ENCODE measurements at regions not wholly inside any gene's neighbourhood (a gene's known extent, or its start where the extent isn't known, plus 50 kb on each side); places are given as distances from the start of the nearest gene placed in this dataset.
"Not testable (repeated sequence)": the region's sequence is repeated elsewhere in the genome, so short reads cannot be mapped to it uniquely, and the experiment has no call there.

DNA sequence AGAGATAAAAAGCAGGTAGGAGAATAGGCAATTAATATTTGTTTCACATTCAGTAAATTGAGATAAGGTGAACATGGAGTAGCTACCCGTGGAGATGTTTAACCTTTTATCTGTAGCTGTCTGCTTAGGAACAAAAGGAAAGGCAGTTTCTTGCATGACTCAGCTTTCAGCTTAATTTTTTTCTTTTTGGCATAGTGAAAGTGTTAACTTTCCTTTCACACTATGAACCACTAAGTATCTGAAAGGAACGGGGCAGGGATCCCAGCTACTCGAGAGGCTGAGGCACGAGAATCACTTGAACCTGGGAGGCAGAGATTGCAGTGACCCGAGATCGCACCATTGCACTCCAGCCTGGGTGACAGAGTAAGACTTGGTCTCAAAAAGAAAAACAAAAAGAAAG is 176.0 kb downstream of the LACC1 start:
- not testable (repeated sequence) for DNase-seq (ENCODE audit: low read depth)

DNA sequence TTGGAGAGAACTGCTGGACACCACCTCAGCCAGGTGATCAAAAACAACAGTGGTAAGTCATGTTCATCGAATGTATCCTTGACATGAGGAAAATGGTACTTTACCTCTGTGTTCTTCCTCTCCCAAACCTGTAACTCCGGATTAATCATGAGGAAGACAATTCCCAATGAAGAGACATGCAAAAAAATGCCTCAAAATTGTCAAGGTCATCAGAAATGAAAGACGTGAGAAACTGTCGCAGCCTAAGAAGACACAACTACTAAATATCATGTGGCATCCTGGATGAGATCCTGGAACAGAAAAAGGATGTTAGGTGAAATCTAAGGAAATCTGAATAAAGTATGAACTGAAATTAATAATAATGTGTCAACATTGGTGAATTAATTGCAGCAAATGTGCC is 178.4 kb downstream of the LACC1 start:
- DNase-seq (ENCODE audit: low read depth) = no peak

DNA sequence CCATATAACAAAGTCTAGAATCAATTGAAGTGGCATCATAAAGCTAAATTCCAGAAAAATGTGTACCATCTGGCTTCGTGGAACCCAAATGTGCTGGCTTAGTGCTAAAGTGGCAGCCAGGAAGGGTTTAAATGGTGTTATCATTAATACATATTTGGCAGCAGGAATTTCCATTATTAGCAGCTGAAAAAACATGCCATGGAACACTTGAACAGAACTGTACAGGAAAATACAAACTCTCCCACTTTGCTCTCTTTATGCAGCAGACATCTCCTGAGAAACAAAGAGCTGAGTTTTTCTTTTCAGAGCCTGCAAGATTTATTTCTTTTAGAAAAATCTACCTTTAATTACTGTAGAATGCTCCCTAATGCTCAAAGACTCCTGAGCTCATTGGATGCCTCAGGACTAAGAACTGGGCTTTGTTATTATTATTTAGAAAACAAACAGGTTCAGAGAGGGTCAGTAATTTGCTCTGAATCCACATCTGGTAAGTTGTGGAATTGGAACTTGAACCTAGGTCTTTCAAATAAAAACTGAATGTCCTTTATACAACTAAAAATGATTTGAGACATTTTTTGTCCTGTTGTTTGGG is 179.0 kb downstream of the LACC1 start:
- no peak for DNase-seq (ENCODE audit: low read depth)

GRCh38 chr13:44061876-44062275 is 182.2 kb downstream of the LACC1 start:
- DNase-seq (ENCODE audit: low read depth) = no peak

GRCh38 chr13:44063467-44063866 is 183.8 kb downstream of the LACC1 start:
- DNase-seq (ENCODE audit: low read depth) = no peak

GRCh38 chr13:44063881-44064280 is 184.2 kb downstream of the LACC1 start:
- DNase-seq (ENCODE audit: low read depth) = no peak

DNA sequence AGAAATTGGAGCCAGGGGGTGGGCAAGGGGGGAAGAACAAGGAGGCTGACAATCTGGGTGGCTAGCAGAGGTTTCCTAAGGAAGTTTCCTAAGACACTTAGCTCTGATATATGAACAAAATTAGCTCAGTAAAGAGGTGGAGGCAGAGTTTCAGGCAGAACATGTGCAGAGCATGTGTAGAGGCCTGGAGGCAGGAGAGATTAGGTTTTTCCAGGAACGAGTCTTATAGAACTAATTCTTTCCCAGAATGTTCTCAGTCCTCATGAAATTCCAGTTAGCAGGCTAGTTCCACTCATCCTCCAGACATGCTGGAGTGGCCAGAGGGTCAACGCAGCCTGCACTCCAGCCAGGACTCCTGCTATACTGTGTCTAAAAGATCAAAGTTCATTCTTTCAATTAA is 184.7 kb downstream of the LACC1 start:
- no peak for DNase-seq (ENCODE audit: low read depth)

- DNase-seq (ENCODE audit: low read depth) = no peak
Measured at GRCh38 chr13:44068169-44068568, 188.5 kb downstream of the LACC1 start.

DNA sequence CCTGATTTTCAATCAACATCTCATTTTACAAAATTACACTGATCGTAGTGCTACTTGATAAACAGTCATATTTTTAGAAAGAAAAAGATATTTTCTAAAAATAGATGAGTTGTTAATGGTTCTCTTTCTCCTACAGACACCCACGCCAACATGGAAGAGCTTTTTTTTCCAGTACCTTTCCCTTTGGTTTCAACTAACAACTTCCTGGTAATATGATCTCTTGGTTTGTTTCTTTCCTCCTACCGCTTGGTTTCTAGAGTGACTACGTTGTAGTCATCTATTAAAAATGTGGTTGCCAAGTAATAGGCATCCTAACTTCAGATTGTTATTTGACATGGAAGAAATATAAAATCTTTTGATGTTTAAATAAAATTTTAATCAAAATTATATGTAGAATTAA is 189.0 kb downstream of the LACC1 start:
- DNase-seq (ENCODE audit: low read depth) = no peak

- no peak for DNase-seq (ENCODE audit: low read depth)
Measured at GRCh38 chr13:44072536-44072935, 192.8 kb downstream of the LACC1 start.

DNA sequence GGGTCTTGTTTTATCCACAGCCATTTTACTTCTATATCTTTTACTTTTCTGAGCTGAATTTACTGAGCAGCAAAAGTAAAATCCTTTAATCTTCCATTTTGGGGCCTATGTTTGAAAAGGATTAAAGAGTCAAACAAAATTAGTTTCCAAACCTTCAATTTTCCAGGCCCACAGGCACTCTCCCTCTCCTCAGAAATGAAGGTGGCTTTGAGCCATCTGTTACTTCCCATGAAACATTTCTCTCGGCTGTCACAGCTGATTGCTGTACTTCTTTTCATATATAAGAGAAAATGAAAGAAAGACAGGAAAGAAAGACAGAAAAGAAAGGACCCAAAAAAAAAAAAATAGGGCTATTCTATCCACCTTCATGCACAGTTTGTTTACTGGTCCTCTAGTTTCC is 194.9 kb downstream of the LACC1 start:
- no peak for DNase-seq (ENCODE audit: low read depth)

- DNase-seq (ENCODE audit: low read depth) = no peak
Measured at GRCh38 chr13:44075113-44075512, 195.4 kb downstream of the LACC1 start.

GRCh38 chr13:44078806-44079376 is 199.2 kb downstream of the LACC1 start:
- DNase-seq (ENCODE audit: low read depth) = no peak

- DNase-seq (ENCODE audit: low read depth) = no peak
Measured at GRCh38 chr13:44079413-44080205, 199.9 kb downstream of the LACC1 start.

- DNase-seq (ENCODE audit: low read depth) = no peak
Measured at GRCh38 chr13:44084146-44084545, 204.4 kb downstream of the LACC1 start.

DNA sequence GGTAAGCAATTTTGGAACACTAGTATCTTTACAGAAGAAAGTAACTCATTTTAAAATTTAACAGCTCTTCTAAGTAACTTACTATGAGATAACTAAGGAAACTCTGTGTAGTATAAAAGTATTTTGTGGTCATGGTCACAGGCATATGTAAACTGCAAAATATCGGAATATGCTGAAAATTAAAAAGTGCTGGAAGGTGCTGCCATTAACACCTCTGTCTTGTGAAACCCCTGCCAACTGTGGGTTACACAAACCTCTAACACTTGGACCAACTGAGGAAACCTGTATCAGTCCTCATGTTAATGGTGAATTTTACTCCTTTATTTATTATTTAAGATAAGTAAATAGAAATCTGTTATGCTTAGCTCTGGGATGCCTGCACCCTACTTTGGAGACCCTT is 206.7 kb downstream of the LACC1 start:
- DNase-seq (ENCODE audit: low read depth) = no peak

DNA sequence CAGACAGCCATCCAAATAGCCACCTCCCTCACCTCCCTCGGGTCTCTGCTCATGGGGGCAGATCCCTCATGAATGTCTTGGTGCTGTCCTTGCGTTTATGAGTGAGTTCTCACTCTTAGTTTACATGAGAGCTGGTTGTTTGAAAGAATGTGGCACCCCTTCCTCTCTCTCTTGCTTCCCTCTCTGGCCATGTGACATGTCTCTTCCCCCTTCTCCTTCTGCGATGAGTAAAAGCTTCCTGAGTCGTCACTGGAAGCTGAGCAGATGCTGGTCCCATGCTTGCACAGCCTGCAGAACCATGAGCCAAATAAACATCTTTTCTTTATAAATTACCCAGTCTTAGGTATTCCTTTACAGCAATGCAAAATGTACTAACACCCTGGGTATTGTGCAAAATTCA is 208.7 kb downstream of the LACC1 start:
- DNase-seq (ENCODE audit: low read depth) = no peak

DNA sequence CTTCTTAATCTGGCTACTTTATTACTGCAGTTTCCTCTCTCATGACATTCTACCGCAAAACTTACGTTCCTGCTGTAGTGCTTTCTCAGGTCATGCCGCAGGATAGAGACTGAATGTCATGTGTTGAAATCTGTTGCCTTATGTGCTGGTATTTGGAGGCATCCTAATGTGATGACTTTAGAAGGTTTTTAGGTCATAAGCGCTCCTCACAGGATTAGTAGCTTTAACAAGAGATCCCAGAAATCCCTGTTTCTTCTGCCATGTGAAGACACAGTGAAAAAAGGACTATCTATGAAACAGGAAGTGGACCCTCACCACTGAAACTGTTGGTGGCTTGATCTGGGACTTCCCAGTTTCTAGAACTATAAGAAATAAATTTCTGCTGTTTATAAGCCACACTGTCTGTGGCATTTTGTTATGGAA is 209.3 kb downstream of the LACC1 start:
- DNase-seq (ENCODE audit: low read depth) = no peak

DNA sequence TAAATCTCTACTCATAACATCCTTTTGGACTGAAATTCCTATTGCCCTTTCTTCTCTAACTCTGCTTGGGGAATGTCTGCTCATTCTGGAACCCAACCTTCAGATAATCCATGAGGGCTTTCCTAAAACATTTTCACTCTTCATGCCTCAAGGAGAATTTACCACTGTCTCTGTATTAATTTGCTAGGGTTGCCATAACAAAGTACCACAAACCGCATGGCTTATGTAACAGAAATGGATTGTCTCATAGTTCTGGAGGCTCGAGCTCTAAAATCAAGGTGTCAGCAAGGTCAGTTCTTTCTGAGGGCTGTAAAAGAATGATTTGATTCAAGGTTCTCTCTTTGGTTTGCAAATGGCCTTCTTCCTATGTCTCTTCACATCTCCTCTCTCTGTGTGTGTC is 209.7 kb downstream of the LACC1 start:
- no peak for DNase-seq (ENCODE audit: low read depth)

DNA sequence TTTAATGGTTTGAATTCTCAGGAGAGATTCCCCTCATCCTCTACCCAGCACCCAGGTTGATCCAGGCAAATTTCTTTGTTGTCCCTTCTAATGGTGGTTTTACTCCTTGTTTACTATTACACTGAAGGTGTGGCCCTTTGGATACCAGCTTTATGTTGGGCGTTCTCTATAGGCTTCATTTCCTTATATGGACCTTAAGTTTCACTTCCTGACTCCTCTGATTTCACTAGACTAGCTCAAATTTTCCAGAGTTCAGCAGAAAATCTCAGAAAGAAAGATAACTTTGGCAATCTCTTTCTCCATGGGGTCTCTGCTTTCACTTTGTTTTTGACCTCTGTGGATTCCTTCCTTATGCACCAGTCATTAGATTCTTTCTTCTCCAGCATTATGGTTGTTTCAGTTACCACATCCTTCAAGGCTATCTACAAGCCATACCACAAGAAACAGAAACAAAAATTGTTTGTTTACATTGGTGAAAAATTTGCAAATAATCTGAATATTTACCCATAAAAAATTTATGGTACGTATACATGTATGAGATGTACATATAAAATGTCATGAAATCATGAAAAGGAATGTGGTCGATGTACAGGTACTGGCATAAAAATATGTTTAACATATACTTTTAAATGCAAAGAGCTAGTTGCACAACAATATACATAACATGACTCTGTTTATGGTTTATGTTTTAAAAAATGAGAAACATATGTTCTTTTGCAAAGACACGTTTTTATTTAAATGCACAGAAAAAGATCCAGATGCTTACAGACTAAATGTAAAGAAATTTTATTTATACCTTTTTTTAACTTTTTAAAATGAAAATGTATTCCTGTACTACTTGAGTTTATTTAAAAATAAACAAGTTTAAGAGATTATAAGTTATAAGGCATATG is 212.6 kb downstream of the LACC1 start:
- DNase-seq (ENCODE audit: low read depth) = no peak

- no peak for DNase-seq (ENCODE audit: low read depth)
Measured at GRCh38 chr13:44093607-44094564, 214.2 kb downstream of the LACC1 start.
